Karpas-422 (cell line): ENCODE measurements at regions not wholly inside any gene's neighbourhood (a gene's known extent, or its start where the extent isn't known, plus 50 kb on each side); places are given as distances from the start of the nearest gene placed in this dataset.

Experiments
- DNase-seq: peaks from one replicate; pipeline ENCODE4 v3.0.0-alpha.2; 2015
- H2AFZ ChIP-seq: fragments of 200-600 bp; sonication (generic); 2 replicates; pipeline ENCODE4 v1.6.1; 2014; ENCODE audit warnings: antibody characterized with exemption, low read length, mixed read lengths
- H3K27ac ChIP-seq: fragments of 200-600 bp; sonication (generic); 2 replicates; pipeline ENCODE4 v1.5.1; 2014; ENCODE audit warnings: mild to moderate bottlenecking, low read length, moderate library complexity
- H3K27me3 ChIP-seq: fragments of 200-600 bp; sonication (generic); 2 replicates; pipeline ENCODE4 v1.6.1; 2014; ENCODE audit warnings: low read length, mixed read lengths
- H3K36me3 ChIP-seq: fragments of 200-600 bp; sonication (generic); 2 replicates; pipeline ENCODE4 v1.6.1; 2014; ENCODE audit warnings: low read length, mixed read lengths; ENCODE audit not compliant: insufficient read depth
- H3K4me1 ChIP-seq: fragments of 200-600 bp; sonication (generic); 2 replicates; pipeline ENCODE4 v1.6.1; 2014; ENCODE audit warnings: mild to moderate bottlenecking, low read length, mixed read lengths
- H3K4me2 ChIP-seq: fragments of 200-600 bp; sonication (generic); 2 replicates; pipeline ENCODE4 v1.6.1; 2014; ENCODE audit warnings: low read length, low read depth, mild to moderate bottlenecking; ENCODE audit not compliant: poor library complexity, severe bottlenecking
- H3K4me3 ChIP-seq: fragments of 200-600 bp; sonication (generic); 2 replicates; pipeline ENCODE4 v1.5.1; 2014; ENCODE audit warnings: mild to moderate bottlenecking, antibody characterized with exemption, low read length, mixed read lengths
- H3K79me2 ChIP-seq: fragments of 200-600 bp; sonication (generic); 2 replicates; pipeline ENCODE4 v1.6.1; 2014; ENCODE audit warnings: mild to moderate bottlenecking, low read length, mixed read lengths
- H3K9ac ChIP-seq: fragments of 200-600 bp; sonication (generic); 2 replicates; pipeline ENCODE4 v1.6.0; 2014; ENCODE audit warnings: low read length
- H3K9me2 ChIP-seq: fragments of 200-600 bp; sonication (generic), shearing (Covaris generic); replicated peaks from 2 replicates; pipeline ENCODE4 v1.6.0; 2014; ENCODE audit warnings: mild to moderate bottlenecking, low read length, moderate library complexity; ENCODE audit not compliant: insufficient read depth
- H3K9me3 ChIP-seq: fragments of 300-700, 200-600 bp; sonication (generic); 2 replicates; pipeline ENCODE4 v1.6.1; 2014; ENCODE audit warnings: low read length, mixed read lengths
- H4K20me1 ChIP-seq: fragments of 200-600 bp; sonication (generic); 2 replicates; pipeline ENCODE4 v1.6.1; 2014; ENCODE audit warnings: mild to moderate bottlenecking, antibody characterized with exemption, low read length, low read depth; ENCODE audit not compliant: insufficient read depth

GRCh38 chr1:219797683-219798082 lies 130.7 kb downstream of the SLC30A10 start:
- DNase-seq, result no peak
- H3K9ac ChIP-seq, result no peak overlapping the region
- H3K79me2 ChIP-seq, result no peaks in the 10 kb centered on the region
- H3K4me3 ChIP-seq, result no peak overlapping the region
- no peaks in the 10 kb centered on the region for H3K4me1 ChIP-seq
- H2AFZ ChIP-seq, result no peak overlapping the region
- H3K36me3 ChIP-seq, result no peaks in the 10 kb centered on the region
- no peak overlapping the region for H3K4me2 ChIP-seq
- no peaks in the 10 kb centered on the region for H4K20me1 ChIP-seq
- H3K9me2 ChIP-seq, result no peaks in the 10 kb centered on the region
- H3K9me3 ChIP-seq, result no peaks in the 10 kb centered on the region
- H3K27ac ChIP-seq, result no peak overlapping the region
- H3K27me3 ChIP-seq, result no peaks in the 10 kb centered on the region

GRCh38 chr1:219797009-219797408 lies 131.3 kb downstream of the SLC30A10 start:
- Histone ChIP-seq H4K20me1 (no peaks in the 10 kb centered on the region), H3K9me2 (no peaks in the 10 kb centered on the region), H3K4me3 (no peak overlapping the region), H3K4me2 (no peak overlapping the region), H3K36me3 (no peaks in the 10 kb centered on the region), H3K4me1 (no peaks in the 10 kb centered on the region), H2AFZ (no peak overlapping the region), H3K27me3 (no peaks in the 10 kb centered on the region), H3K9me3 (no peaks in the 10 kb centered on the region), H3K9ac (no peak overlapping the region), H3K27ac (no peak overlapping the region), H3K79me2 (no peaks in the 10 kb centered on the region)
- no peak for DNase-seq

- Histone ChIP-seq H3K27me3 (no peaks in the 10 kb centered on the region), H3K4me1 (no peaks in the 10 kb centered on the region), H3K4me3 (no peak overlapping the region), H3K79me2 (no peaks in the 10 kb centered on the region), H3K9ac (no peak overlapping the region), H3K27ac (no peak overlapping the region), H2AFZ (no peak overlapping the region), H3K9me3 (no peaks in the 10 kb centered on the region), H4K20me1 (no peaks in the 10 kb centered on the region), H3K9me2 (no peaks in the 10 kb centered on the region), H3K36me3 (no peaks in the 10 kb centered on the region), H3K4me2 (no peak overlapping the region)
- no peak for DNase-seq
These were observed 132.9 kb downstream of the SLC30A10 start for GRCh38 chr1:219795363-219795917.

- H3K9ac ChIP-seq, result no peak overlapping the region
- no peaks in the 10 kb centered on the region for H3K79me2 ChIP-seq
- no peak overlapping the region for H3K4me2 ChIP-seq
- H3K9me3 ChIP-seq, result no peaks in the 10 kb centered on the region
- no peak overlapping the region for H2AFZ ChIP-seq
- H3K36me3 ChIP-seq, result no peaks in the 10 kb centered on the region
- no peak overlapping the region for H3K4me3 ChIP-seq
- no peak overlapping the region for H3K27ac ChIP-seq
- H3K27me3 ChIP-seq, result no peaks in the 10 kb centered on the region
- H3K9me2 ChIP-seq, result no peaks in the 10 kb centered on the region
- H4K20me1 ChIP-seq, result no peaks in the 10 kb centered on the region
- no peak for DNase-seq
- no peaks in the 10 kb centered on the region for H3K4me1 ChIP-seq
These were observed 134.1 kb downstream of the SLC30A10 start for GRCh38 chr1:219794085-219794743.

- no peak overlapping the region for H3K4me2 ChIP-seq
- no peaks in the 10 kb centered on the region for H3K9me2 ChIP-seq
- H3K27me3 ChIP-seq, result no peaks in the 10 kb centered on the region
- no peak overlapping the region for H3K9ac ChIP-seq
- no peaks in the 10 kb centered on the region for H3K79me2 ChIP-seq
- no peaks in the 10 kb centered on the region for H4K20me1 ChIP-seq
- H2AFZ ChIP-seq, result no peak overlapping the region
- H3K9me3 ChIP-seq, result no peaks in the 10 kb centered on the region
- H3K36me3 ChIP-seq, result no peaks in the 10 kb centered on the region
- no peak overlapping the region for H3K27ac ChIP-seq
- H3K4me1 ChIP-seq, result no peaks in the 10 kb centered on the region
- H3K4me3 ChIP-seq, result no peak overlapping the region
- no peak for DNase-seq
These were observed 135.9 kb downstream of the SLC30A10 start for GRCh38 chr1:219792337-219793021.

- Histone ChIP-seq H3K36me3 (no peaks in the 10 kb centered on the region), H3K9me3 (no peaks in the 10 kb centered on the region), H3K4me1 (no peaks in the 10 kb centered on the region), H3K9ac (no peak overlapping the region), H3K4me3 (no peak overlapping the region), H3K4me2 (no peak overlapping the region), H3K9me2 (no peaks in the 10 kb centered on the region), H2AFZ (no peak overlapping the region), H4K20me1 (no peaks in the 10 kb centered on the region), H3K27me3 (no peaks in the 10 kb centered on the region), H3K79me2 (no peaks in the 10 kb centered on the region), H3K27ac (no peak overlapping the region)
- DNase-seq, result no peak
These were observed 136.6 kb downstream of the SLC30A10 start for GRCh38 chr1:219791766-219792165.

- no peaks in the 10 kb centered on the region for H3K27me3 ChIP-seq
- no peak overlapping the region for H2AFZ ChIP-seq
- no peaks in the 10 kb centered on the region for H3K79me2 ChIP-seq
- no peak overlapping the region for H3K4me3 ChIP-seq
- no peaks in the 10 kb centered on the region for H3K36me3 ChIP-seq
- no peak overlapping the region for H3K9ac ChIP-seq
- H3K4me2 ChIP-seq, result no peak overlapping the region
- H3K9me2 ChIP-seq, result no peaks in the 10 kb centered on the region
- no peak for DNase-seq
- H3K27ac ChIP-seq, result no peak overlapping the region
- H3K4me1 ChIP-seq, result no peaks in the 10 kb centered on the region
- H3K9me3 ChIP-seq, result no peaks in the 10 kb centered on the region
- no peaks in the 10 kb centered on the region for H4K20me1 ChIP-seq
These were observed 137.3 kb downstream of the SLC30A10 start for GRCh38 chr1:219790834-219791615.

GRCh38 chr1:219788700-219789099 lies 139.7 kb downstream of the SLC30A10 start:
- H3K27ac ChIP-seq, result no peak overlapping the region
- H3K9me2 ChIP-seq, result no peaks in the 10 kb centered on the region
- no peak overlapping the region for H3K4me2 ChIP-seq
- H3K4me3 ChIP-seq, result no peak overlapping the region
- DNase-seq, result no peak
- no peaks in the 10 kb centered on the region for H3K4me1 ChIP-seq
- no peaks in the 10 kb centered on the region for H4K20me1 ChIP-seq
- no peaks in the 10 kb centered on the region for H3K79me2 ChIP-seq
- H3K9ac ChIP-seq, result no peak overlapping the region
- H3K27me3 ChIP-seq, result no peaks in the 10 kb centered on the region
- no peak overlapping the region for H2AFZ ChIP-seq
- no peaks in the 10 kb centered on the region for H3K9me3 ChIP-seq
- no peaks in the 10 kb centered on the region for H3K36me3 ChIP-seq
